ENCODE measurements at regions not wholly inside any gene's neighbourhood (a gene's known extent, or its start where the extent isn't known, plus 50 kb on each side); places are given as distances from the start of the nearest gene placed in this dataset.

- WGBS (ENCODE audit: insufficient coverage): 60% methylated on average over 2 of the region's 6 CpGs
- CTCF ChIA-PET: no interaction called here
- ATAC-seq (replicated peaks in 1 of 4): no peak
Observed at GRCh38 chr19:28422791-28423650, 789.9 kb downstream of the UQCRFS1 start.

GRCh38 chr19:28422046-28422445, 790.9 kb downstream of the UQCRFS1 start:
- H3K27ac ChIP-seq (ENCODE audit: low read length): no peak overlapping the region
- peaks cover 0 to 2% (median 2%) of the 10 kb centered on the region in 3 donors for H3K9me3 Mint-ChIP-seq

More at GRCh38 chr19:28422791-28423650, 789.9 kb downstream of the UQCRFS1 start:
- H3K27me3 ChIP-seq (replicated peaks in 1 of 2; ENCODE audit: control insufficient read depth in 2 of 2, extremely low read depth in 1 of 2, insufficient read depth in 2 of 2, low read length in 1 of 2): peaks cover 0 to 19% of the 10 kb centered on the region in 2 experiments
- H3K27me3 Mint-ChIP-seq: peaks cover 3 to 13% of the 10 kb centered on the region in 2 donors
- DNase-seq: no peak
- H3K9me3 Mint-ChIP-seq: peaks cover 0 to 2% (median 2%) of the 10 kb centered on the region in 3 donors
- H3K36me3 Mint-ChIP-seq: no peaks in the 10 kb centered on the region
- H3K9me3 ChIP-seq: no peaks in the 10 kb centered on the region
- H3K36me3 ChIP-seq (ENCODE audit: control insufficient read depth in 2 of 2, extremely low read depth in 1 of 2, insufficient read depth in 1 of 2, low read length in 1 of 2): no peaks in the 10 kb centered on the region
- no peak overlapping the region for H3K4me3 ChIP-seq (ENCODE audit: control insufficient read depth in 1 of 2, extremely low read depth in 1 of 2, low read length in 1 of 2)
- peaks cover 0 to 5% (median 4%) of the 10 kb centered on the region in 3 donors for H3K4me1 Mint-ChIP-seq
- H3K4me1 ChIP-seq (ENCODE audit: control insufficient read depth in 1 of 2, extremely low read depth in 1 of 2, insufficient read depth in 2 of 2, low read length in 2 of 2): no peaks in the 10 kb centered on the region
- no peak overlapping the region for H3K27ac Mint-ChIP-seq
- POLR2A ChIA-PET: no interaction called here
- no peak overlapping the region for H3K4me3 Mint-ChIP-seq
- H3K27ac ChIP-seq (ENCODE audit: low read length): no peak overlapping the region

GRCh38 chr19:28420811-28421550, 792.0 kb downstream of the UQCRFS1 start:
- ChIA-PET CTCF (no interaction called here), POLR2A (no interaction called here)
- H3K4me3 Mint-ChIP-seq: no peak overlapping the region

More at GRCh38 chr19:28422046-28422445, 790.9 kb downstream of the UQCRFS1 start:
- WGBS (ENCODE audit: insufficient coverage): 17% methylated on average over 1 of the region's 7 CpGs
- no peaks in the 10 kb centered on the region for H3K36me3 Mint-ChIP-seq
- ChIA-PET CTCF (no interaction called here), POLR2A (no interaction called here)
- Histone ChIP-seq H3K27me3 (replicated peaks in 1 of 2; ENCODE audit: control insufficient read depth in 2 of 2, extremely low read depth in 1 of 2, insufficient read depth in 2 of 2, low read length in 1 of 2) (peaks cover 0 to 17% of the 10 kb centered on the region in 2 experiments), H3K4me1 (ENCODE audit: control insufficient read depth in 1 of 2, extremely low read depth in 1 of 2, insufficient read depth in 2 of 2, low read length in 2 of 2) (no peaks in the 10 kb centered on the region), H3K36me3 (ENCODE audit: control insufficient read depth in 2 of 2, extremely low read depth in 1 of 2, insufficient read depth in 1 of 2, low read length in 1 of 2) (no peaks in the 10 kb centered on the region), H3K9me3 (no peaks in the 10 kb centered on the region), H3K4me3 (ENCODE audit: control insufficient read depth in 1 of 2, extremely low read depth in 1 of 2, low read length in 1 of 2) (no peak overlapping the region)
- no peak overlapping the region for H3K4me3 Mint-ChIP-seq
- H3K27ac Mint-ChIP-seq: no peak overlapping the region
- peaks cover 3 to 13% of the 10 kb centered on the region in 2 donors for H3K27me3 Mint-ChIP-seq
- no peak for DNase-seq
- no peak for ATAC-seq (replicated peaks in 1 of 4)
- peaks cover 0 to 5% (median 4%) of the 10 kb centered on the region in 3 donors for H3K4me1 Mint-ChIP-seq

GRCh38 chr19:28419312-28419711, 793.6 kb downstream of the UQCRFS1 start:
- H3K4me1 Mint-ChIP-seq: no peaks in the 10 kb centered on the region
- ATAC-seq (replicated peaks in 1 of 4) (no peak), DNase-seq (no peak)
- no peaks in the 10 kb centered on the region for H3K36me3 Mint-ChIP-seq
- no peaks in the 10 kb centered on the region for H3K36me3 ChIP-seq (ENCODE audit: control insufficient read depth in 2 of 2, extremely low read depth in 1 of 2, insufficient read depth in 1 of 2, low read length in 1 of 2)
- no peaks in the 10 kb centered on the region for H3K9me3 ChIP-seq
- ChIA-PET CTCF (no interaction called here), POLR2A (interaction anchor here in 1 of 2 donors (0.6 kb wide), 1 partner anchor 87 kb away, joined by 3 read pairs; no protein-coding TSS in a partner anchor)
- peaks cover 0 to 6% (median 2%) of the 10 kb centered on the region in 3 donors for H3K9me3 Mint-ChIP-seq
- H3K4me3 ChIP-seq (ENCODE audit: control insufficient read depth in 1 of 2, extremely low read depth in 1 of 2, low read length in 1 of 2): no peak overlapping the region
- H3K4me3 Mint-ChIP-seq: no peak overlapping the region
- no peak overlapping the region for H3K27ac ChIP-seq (ENCODE audit: low read length)
- no peaks in the 10 kb centered on the region for H3K4me1 ChIP-seq (ENCODE audit: control insufficient read depth in 1 of 2, extremely low read depth in 1 of 2, insufficient read depth in 2 of 2, low read length in 2 of 2)
- peaks cover 0 to 14% of the 10 kb centered on the region in 2 experiments for H3K27me3 ChIP-seq (replicated peaks in 1 of 2; ENCODE audit: control insufficient read depth in 2 of 2, extremely low read depth in 1 of 2, insufficient read depth in 2 of 2, low read length in 1 of 2)
- no peak overlapping the region for H3K27ac Mint-ChIP-seq
- WGBS (ENCODE audit: insufficient coverage): no CpG with 5 or more reads among the region's 2 CpGs
- peaks cover 3 to 13% of the 10 kb centered on the region in 2 donors for H3K27me3 Mint-ChIP-seq

More at GRCh38 chr19:28420811-28421550, 792.0 kb downstream of the UQCRFS1 start:
- Mint-ChIP-seq H3K9me3 (peaks cover 0 to 2% (median 2%) of the 10 kb centered on the region in 3 donors), H3K27ac (no peak overlapping the region), H3K27me3 (peaks cover 3 to 13% of the 10 kb centered on the region in 2 donors), H3K36me3 (no peaks in the 10 kb centered on the region), H3K4me1 (peaks cover 0 to 5% (median 4%) of the 10 kb centered on the region in 3 donors)
- H3K27ac ChIP-seq (ENCODE audit: low read length): no peak overlapping the region
- no peak overlapping the region for H3K4me3 ChIP-seq (ENCODE audit: control insufficient read depth in 1 of 2, extremely low read depth in 1 of 2, low read length in 1 of 2)
- no peaks in the 10 kb centered on the region for H3K9me3 ChIP-seq
- no peaks in the 10 kb centered on the region for H3K36me3 ChIP-seq (ENCODE audit: control insufficient read depth in 2 of 2, extremely low read depth in 1 of 2, insufficient read depth in 1 of 2, low read length in 1 of 2)
- DNase-seq (no peak), ATAC-seq (replicated peaks in 1 of 4) (no peak)
- peaks cover 0 to 16% of the 10 kb centered on the region in 2 experiments for H3K27me3 ChIP-seq (replicated peaks in 1 of 2; ENCODE audit: control insufficient read depth in 2 of 2, extremely low read depth in 1 of 2, insufficient read depth in 2 of 2, low read length in 1 of 2)
- H3K4me1 ChIP-seq (ENCODE audit: control insufficient read depth in 1 of 2, extremely low read depth in 1 of 2, insufficient read depth in 2 of 2, low read length in 2 of 2): no peaks in the 10 kb centered on the region
- 80% methylated on average over 6 of the region's 13 CpGs for WGBS (ENCODE audit: insufficient coverage)

- no peaks in the 10 kb centered on the region for H3K9me3 ChIP-seq
- WGBS (ENCODE audit: insufficient coverage): 80% methylated on average over 4 of the region's 5 CpGs
- CTCF ChIA-PET: no interaction called here
Observed at GRCh38 chr19:28417361-28417760, 795.6 kb downstream of the UQCRFS1 start.

GRCh38 chr19:28416245-28416644, 796.7 kb downstream of the UQCRFS1 start:
- H3K27ac ChIP-seq (ENCODE audit: low read length): no peak overlapping the region
- ChIA-PET CTCF (no interaction called here), POLR2A (no interaction called here)
- peaks cover 0 to 12% of the 10 kb centered on the region in 2 experiments for H3K27me3 ChIP-seq (replicated peaks in 1 of 2; ENCODE audit: control insufficient read depth in 2 of 2, extremely low read depth in 1 of 2, insufficient read depth in 2 of 2, low read length in 1 of 2)
- Mint-ChIP-seq H3K4me3 (no peak overlapping the region), H3K27me3 (peaks cover 0 to 4% of the 10 kb centered on the region in 2 donors), H3K9me3 (peaks cover 0 to 4% (median 0%) of the 10 kb centered on the region in 3 donors), H3K36me3 (no peaks in the 10 kb centered on the region), H3K4me1 (no peaks in the 10 kb centered on the region), H3K27ac (no peak overlapping the region)
- no peak for DNase-seq
- H3K4me1 ChIP-seq (ENCODE audit: control insufficient read depth in 1 of 2, extremely low read depth in 1 of 2, insufficient read depth in 2 of 2, low read length in 2 of 2): no peaks in the 10 kb centered on the region
- no peak for ATAC-seq (replicated peaks in 1 of 4)
- WGBS (ENCODE audit: insufficient coverage): no CpG with 5 or more reads among the region's 1 CpG
- H3K9me3 ChIP-seq: no peaks in the 10 kb centered on the region
- no peaks in the 10 kb centered on the region for H3K36me3 ChIP-seq (ENCODE audit: control insufficient read depth in 2 of 2, extremely low read depth in 1 of 2, insufficient read depth in 1 of 2, low read length in 1 of 2)
- H3K4me3 ChIP-seq (ENCODE audit: control insufficient read depth in 1 of 2, extremely low read depth in 1 of 2, low read length in 1 of 2): no peak overlapping the region

More at GRCh38 chr19:28417361-28417760, 795.6 kb downstream of the UQCRFS1 start:
- Mint-ChIP-seq H3K27me3 (peaks cover 0 to 13% of the 10 kb centered on the region in 2 donors), H3K9me3 (peaks cover 0 to 6% (median 2%) of the 10 kb centered on the region in 3 donors), H3K27ac (no peak overlapping the region), H3K4me3 (no peak overlapping the region), H3K4me1 (no peaks in the 10 kb centered on the region), H3K36me3 (no peaks in the 10 kb centered on the region)
- Histone ChIP-seq H3K4me3 (ENCODE audit: control insufficient read depth in 1 of 2, extremely low read depth in 1 of 2, low read length in 1 of 2) (no peak overlapping the region), H3K36me3 (ENCODE audit: control insufficient read depth in 2 of 2, extremely low read depth in 1 of 2, insufficient read depth in 1 of 2, low read length in 1 of 2) (no peaks in the 10 kb centered on the region), H3K27ac (ENCODE audit: low read length) (no peak overlapping the region), H3K4me1 (ENCODE audit: control insufficient read depth in 1 of 2, extremely low read depth in 1 of 2, insufficient read depth in 2 of 2, low read length in 2 of 2) (no peaks in the 10 kb centered on the region), H3K27me3 (replicated peaks in 1 of 2; ENCODE audit: control insufficient read depth in 2 of 2, extremely low read depth in 1 of 2, insufficient read depth in 2 of 2, low read length in 1 of 2) (peaks cover 0 to 14% of the 10 kb centered on the region in 2 experiments)
- ATAC-seq (replicated peaks in 1 of 4) (no peak), DNase-seq (no peak)
- POLR2A ChIA-PET: no interaction called here
